Transverse colon (tissue), 4 donors: ENCODE measurements at regions not wholly inside any gene's neighbourhood (a gene's known extent, or its start where the extent isn't known, plus 50 kb on each side); places are given as distances from the start of the nearest gene placed in this dataset.

Experiments
- CTCF ChIP-seq, 5 experiments: fragments of 200-600 bp in 3 of 5; fragments of 450-650 bp in 2 of 5; sonication (generic) in 3 of 5; IDR thresholded peaks; 1 replicate in 2 of 5; 2 replicates in 3 of 5; pipeline ENCODE4 v1.5.1; 2016 to 2017; ENCODE audit warnings: antibody characterized with exemption in 5 of 5, inconsistent platforms in 3 of 5, mild to moderate bottlenecking in 2 of 5, moderate library complexity in 1 of 5
- EP300 ChIP-seq: sonication (generic); formaldehyde crosslinking; IDR thresholded peaks from one replicate; pipeline ENCODE4 v1.6.1; 2017; ENCODE audit warnings: antibody characterized with exemption, low read depth
- POLR2A ChIP-seq: fragments of 450-650 bp; IDR thresholded peaks from one replicate; pipeline ENCODE4 v1.6.1; 2016; ENCODE audit warnings: antibody characterized with exemption, mild to moderate bottlenecking, moderate library complexity
- POLR2AphosphoS5 ChIP-seq, 3 donors: sonication (generic); formaldehyde crosslinking; IDR thresholded peaks; one replicate each; pipeline ENCODE4 v1.6.1; 2016; ENCODE audit warnings: antibody characterized with exemption in 3 of 3

GRCh38 chr11:91823252-91823830 is 401.3 kb upstream of the FAT3 start:
- TF ChIP-seq POLR2AphosphoS5 (IDR thresholded peaks at IDR 0.05) (no peak), CTCF (IDR thresholded peaks at IDR 0.05) (no peak), EP300 (no peak), POLR2A (no peak)
